GM21825 (cell line): ENCODE measurements at regions not wholly inside any gene's neighbourhood (a gene's known extent, or its start where the extent isn't known, plus 50 kb on each side); places are given as distances from the start of the nearest gene placed in this dataset.
"Not testable (repeated sequence)": the region's sequence is repeated elsewhere in the genome, so short reads cannot be mapped to it uniquely, and the experiment has no call there.

Experiments
- ATAC-seq: cut with Tn5 transposase; IDR thresholded peaks from one replicate; pipeline ENCODE4 v1.9.1; 2021; ENCODE audit warnings: mild to moderate bottlenecking, moderate library complexity; ENCODE audit not compliant: unreplicated experiment

- no peak for ATAC-seq
Measured at GRCh38 chr1:213759359-213760181, 228.2 kb upstream of the PROX1 start.

- ATAC-seq, result no peak
Measured at GRCh38 chr1:213761845-213762407, 225.8 kb upstream of the PROX1 start.

GRCh38 chr1:213767683-213768082 is 220.1 kb upstream of the PROX1 start:
- no peak for ATAC-seq

- ATAC-seq, result no peak
Measured at GRCh38 chr1:213772128-213773063, 215.4 kb upstream of the PROX1 start.

GRCh38 chr1:213773975-213774374 is 213.8 kb upstream of the PROX1 start:
- no peak for ATAC-seq

GRCh38 chr1:213776969-213777368 is 210.8 kb upstream of the PROX1 start:
- no peak for ATAC-seq

GRCh38 chr1:213779228-213779627 is 208.5 kb upstream of the PROX1 start:
- no peak for ATAC-seq

GRCh38 chr1:213782941-213783672 is 204.7 kb upstream of the PROX1 start:
- ATAC-seq, result no peak

GRCh38 chr1:213783893-213784292 is 203.9 kb upstream of the PROX1 start:
- no peak for ATAC-seq

GRCh38 chr1:213786683-213787082 is 201.1 kb upstream of the PROX1 start:
- ATAC-seq, result no peak

GRCh38 chr1:213790565-213790964 is 197.2 kb upstream of the PROX1 start:
- ATAC-seq, result no peak

- no peak for ATAC-seq
Measured at GRCh38 chr1:213793482-213794067, 194.2 kb upstream of the PROX1 start.

GRCh38 chr1:213796525-213796924 is 191.2 kb upstream of the PROX1 start:
- ATAC-seq, result no peak

GRCh38 chr1:213808288-213808687 is 179.5 kb upstream of the PROX1 start:
- ATAC-seq, result not testable (repeated sequence)

GRCh38 chr1:213817156-213817555 is 170.6 kb upstream of the PROX1 start:
- no peak for ATAC-seq

GRCh38 chr1:213820362-213821149 is 167.2 kb upstream of the PROX1 start:
- no peak for ATAC-seq

- ATAC-seq, result no peak
Measured at GRCh38 chr1:213821175-213821942, 166.4 kb upstream of the PROX1 start.

- no peak for ATAC-seq
Measured at GRCh38 chr1:213821943-213822334, 165.8 kb upstream of the PROX1 start.

GRCh38 chr1:213826891-213827290 is 160.9 kb upstream of the PROX1 start:
- ATAC-seq, result no peak
